Tibial nerve (tissue), 3 donors: ENCODE measurements at regions not wholly inside any gene's neighbourhood (a gene's known extent, or its start where the extent isn't known, plus 50 kb on each side); places are given as distances from the start of the nearest gene placed in this dataset.

Experiments used
- CTCF ChIP-seq, 5 experiments: fragments of 200-600 bp in 3 of 5; fragments of 450-650 bp in 2 of 5; sonication (generic) in 3 of 5; IDR thresholded peaks; one replicate each; pipeline ENCODE4 v1.5.1; 2016 to 2019; ENCODE audit warnings: antibody characterized with exemption in 5 of 5, mild to moderate bottlenecking in 3 of 5, moderate library complexity in 2 of 5
- POLR2A ChIP-seq, 2 donors: fragments of 450-650 bp; IDR thresholded peaks; one replicate each; pipeline ENCODE4 v1.6.1; 2017; ENCODE audit warnings: antibody characterized with exemption in 2 of 2, mild to moderate bottlenecking in 2 of 2, moderate library complexity in 2 of 2

- TF ChIP-seq POLR2A (IDR thresholded peaks at IDR 0.05) (no peak), CTCF (IDR thresholded peaks at IDR 0.05) (no peak)
These were observed 368.4 kb downstream of the SOX9 start for GRCh38 chr17:72489272-72489641.
